Lower leg skin (tissue), 4 donors: ENCODE measurements at regions not wholly inside any gene's neighbourhood (a gene's known extent, or its start where the extent isn't known, plus 50 kb on each side); places are given as distances from the start of the nearest gene placed in this dataset.

Experiments used
- DNase-seq, 2 donors: peaks; one replicate each; pipeline ENCODE4 v3.0.0-alpha.2; 2019; ENCODE audit warnings: low spot score in 2 of 2
- H3K4me3 ChIP-seq: fragments of 200-600 bp; sonication (generic); 2 replicates; pipeline ENCODE4 v1.5.1; 2017; ENCODE audit warnings: mild to moderate bottlenecking, low read depth; ENCODE audit not compliant: poor library complexity, severe bottlenecking
- POLR2A ChIP-seq, 2 donors: fragments of 450-650 bp; IDR thresholded peaks; one replicate each; pipeline ENCODE4 v1.6.1; 2016 to 2017; ENCODE audit warnings: antibody characterized with exemption in 2 of 2, mild to moderate bottlenecking in 1 of 2, moderate library complexity in 1 of 2
- WGBS, 2 donors: methylation state at CpG; one replicate each; pipeline ENCODE4 v1.1.5; 2018; 5-methylcytosine and 5-hydroxymethylcytosine counted together
- intact Hi-C: fragments of 100-400 bp; cut with DNase I; formaldehyde crosslinking; loops from one replicate; pipeline ENCODE4 v1.15.0; 2023; ENCODE audit warnings: low total_unique reads
- TF ChIP-seq, protein P1 (sequence below), 3 donors: fragments of 450-650 bp; IDR thresholded peaks; one replicate each; pipeline ENCODE4 v1.5.1; 2016; ENCODE audit warnings: antibody characterized with exemption in 3 of 3, mild to moderate bottlenecking in 3 of 3, moderate library complexity in 2 of 3

DNA sequence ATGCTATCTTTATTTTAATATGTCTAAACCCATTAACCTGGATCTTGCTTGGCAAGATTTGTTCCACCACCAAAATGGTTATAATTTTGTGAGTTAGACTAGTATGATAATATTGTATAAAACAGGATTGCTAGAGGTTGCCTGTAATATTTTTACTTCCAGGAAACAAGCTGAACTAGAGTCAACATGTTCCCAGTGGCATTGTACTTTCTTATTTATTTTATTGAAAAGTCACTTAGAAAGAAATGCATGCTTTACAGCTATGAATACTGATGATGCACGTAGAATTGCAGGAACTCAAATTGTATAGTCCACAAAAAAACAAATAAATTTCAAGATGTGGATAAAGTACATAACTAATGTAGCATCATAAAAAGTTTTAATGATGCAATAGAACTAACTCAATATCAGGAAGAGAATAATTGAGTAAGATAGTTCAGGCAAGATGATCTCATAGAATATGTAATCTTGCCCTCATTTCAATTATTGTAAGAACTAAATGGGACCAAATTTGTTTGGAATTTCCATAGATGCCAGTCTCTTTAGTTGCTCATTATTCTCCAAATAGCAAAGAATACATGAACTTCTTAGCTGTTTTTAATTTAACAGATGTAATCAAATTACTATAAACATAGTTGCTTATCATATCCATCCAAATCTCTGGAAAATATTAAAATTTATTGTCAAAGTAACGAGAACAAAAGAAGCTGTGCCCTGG, 451.8 kb downstream of the COL12A1 start:
- intact Hi-C loops, result no loop called here
- WGBS, 2 donors, result 43 to 55% methylated on average over 2 of the region's 2 CpGs
- no peak for DNase-seq
- TF ChIP-seq, protein P1, sequence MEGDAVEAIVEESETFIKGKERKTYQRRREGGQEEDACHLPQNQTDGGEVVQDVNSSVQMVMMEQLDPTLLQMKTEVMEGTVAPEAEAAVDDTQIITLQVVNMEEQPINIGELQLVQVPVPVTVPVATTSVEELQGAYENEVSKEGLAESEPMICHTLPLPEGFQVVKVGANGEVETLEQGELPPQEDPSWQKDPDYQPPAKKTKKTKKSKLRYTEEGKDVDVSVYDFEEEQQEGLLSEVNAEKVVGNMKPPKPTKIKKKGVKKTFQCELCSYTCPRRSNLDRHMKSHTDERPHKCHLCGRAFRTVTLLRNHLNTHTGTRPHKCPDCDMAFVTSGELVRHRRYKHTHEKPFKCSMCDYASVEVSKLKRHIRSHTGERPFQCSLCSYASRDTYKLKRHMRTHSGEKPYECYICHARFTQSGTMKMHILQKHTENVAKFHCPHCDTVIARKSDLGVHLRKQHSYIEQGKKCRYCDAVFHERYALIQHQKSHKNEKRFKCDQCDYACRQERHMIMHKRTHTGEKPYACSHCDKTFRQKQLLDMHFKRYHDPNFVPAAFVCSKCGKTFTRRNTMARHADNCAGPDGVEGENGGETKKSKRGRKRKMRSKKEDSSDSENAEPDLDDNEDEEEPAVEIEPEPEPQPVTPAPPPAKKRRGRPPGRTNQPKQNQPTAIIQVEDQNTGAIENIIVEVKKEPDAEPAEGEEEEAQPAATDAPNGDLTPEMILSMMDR (IDR thresholded peaks at IDR 0.05), result no peak
- TF ChIP-seq POLR2A (IDR thresholded peaks at IDR 0.05), result no peak
- H3K4me3 ChIP-seq, result no peak overlapping the region

DNA sequence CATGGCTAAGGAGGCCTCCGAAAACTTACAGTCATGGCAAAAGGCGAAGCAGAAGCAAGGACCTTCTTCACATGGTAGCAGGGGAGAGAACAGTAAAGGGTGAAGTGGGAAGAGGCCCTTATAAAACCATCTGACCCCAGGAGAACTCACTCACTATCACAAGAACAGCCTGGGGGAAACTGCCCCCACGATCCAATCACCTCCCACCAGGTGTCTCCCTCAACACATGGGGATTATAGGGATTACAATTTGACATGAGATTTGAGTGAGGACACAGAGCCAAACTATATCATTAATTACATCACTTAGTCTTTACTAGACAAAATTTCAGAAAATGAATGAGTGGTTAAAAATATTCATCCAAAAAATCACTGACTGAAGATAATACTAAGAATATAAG, 453.6 kb downstream of the COL12A1 start:
- 84 to 86% methylated on average over 3 of the region's 3 CpGs for WGBS, 2 donors
- intact Hi-C loops, result no loop called here
- TF ChIP-seq POLR2A (IDR thresholded peaks at IDR 0.05), result no peak
- TF ChIP-seq, protein P1 (IDR thresholded peaks at IDR 0.05), result no peak
- no peak overlapping the region for H3K4me3 ChIP-seq
- no peak for DNase-seq

DNA sequence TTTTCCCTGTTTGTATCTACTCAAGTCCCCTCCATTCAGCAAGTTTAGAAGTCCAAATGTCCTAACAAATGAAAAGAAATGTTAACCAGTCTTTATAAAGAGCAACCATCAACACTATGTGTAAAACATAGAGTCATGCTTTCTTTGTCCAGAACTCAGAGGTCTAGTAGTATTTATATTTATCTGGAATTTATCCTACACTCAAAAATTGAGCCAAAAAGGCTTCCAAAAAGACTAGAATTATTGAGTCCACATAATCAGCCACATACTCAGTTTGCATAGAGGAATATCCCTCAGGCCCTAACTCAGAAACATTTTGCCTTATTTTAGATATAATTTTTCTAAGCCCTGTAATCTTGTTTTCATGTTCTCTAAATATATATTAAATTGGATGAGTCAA, 455.0 kb downstream of the COL12A1 start:
- no peak overlapping the region for H3K4me3 ChIP-seq
- DNase-seq, result no peak
- TF ChIP-seq, protein P1 (IDR thresholded peaks at IDR 0.05), result no peak
- TF ChIP-seq POLR2A (IDR thresholded peaks at IDR 0.05), result no peak
- intact Hi-C loops, result no loop called here

DNA sequence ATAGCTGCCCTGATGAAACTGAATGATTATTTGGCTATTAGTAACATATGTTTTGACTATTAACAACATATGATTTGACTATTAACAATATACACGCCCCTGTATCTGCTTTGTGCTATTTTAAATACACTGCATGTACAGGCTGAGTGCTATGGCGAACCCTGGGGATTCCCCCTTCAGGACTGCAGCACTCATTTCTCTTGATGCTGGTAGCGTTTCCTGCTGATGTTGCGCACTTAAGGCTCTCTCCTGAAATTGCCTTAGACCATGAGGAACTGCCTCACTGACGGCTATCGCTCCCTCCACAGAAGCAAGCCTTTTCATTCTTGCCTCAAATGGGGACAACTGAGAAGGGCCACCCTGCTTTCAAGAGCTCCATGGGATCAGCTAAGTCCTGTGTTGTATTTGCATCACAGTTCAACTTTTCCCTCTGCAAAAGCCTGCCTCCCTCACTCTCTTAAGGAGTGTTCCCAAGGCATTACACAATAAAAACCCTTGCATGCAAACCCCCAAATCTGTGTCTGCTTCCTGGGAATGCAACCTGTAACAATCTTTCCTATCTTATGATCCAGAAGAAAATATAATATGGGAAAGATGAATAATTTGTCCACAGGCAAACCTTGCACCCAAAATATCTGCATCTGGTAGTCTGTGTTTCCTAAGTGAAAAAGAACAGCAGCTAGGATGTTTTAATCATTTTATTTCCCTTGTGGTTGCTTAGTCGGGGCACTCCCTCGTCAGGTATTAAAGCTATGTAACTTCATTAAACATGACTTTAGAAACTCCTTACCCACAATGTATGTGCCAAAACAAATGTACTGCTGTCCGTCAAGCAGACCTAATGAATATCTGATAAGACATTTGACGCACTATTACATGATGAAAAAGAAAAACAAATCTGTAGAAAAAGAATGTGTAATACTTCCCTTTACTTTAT, 456.4 kb downstream of the COL12A1 start:
- TF ChIP-seq, protein P1 (IDR thresholded peaks at IDR 0.05), result no peak
- no peak for TF ChIP-seq POLR2A (IDR thresholded peaks at IDR 0.05)
- no peak overlapping the region for H3K4me3 ChIP-seq
- no peak for DNase-seq
- 47 to 48% methylated on average over 10 of the region's 10 CpGs for WGBS, 2 donors
- intact Hi-C loops, result no loop called here

DNA sequence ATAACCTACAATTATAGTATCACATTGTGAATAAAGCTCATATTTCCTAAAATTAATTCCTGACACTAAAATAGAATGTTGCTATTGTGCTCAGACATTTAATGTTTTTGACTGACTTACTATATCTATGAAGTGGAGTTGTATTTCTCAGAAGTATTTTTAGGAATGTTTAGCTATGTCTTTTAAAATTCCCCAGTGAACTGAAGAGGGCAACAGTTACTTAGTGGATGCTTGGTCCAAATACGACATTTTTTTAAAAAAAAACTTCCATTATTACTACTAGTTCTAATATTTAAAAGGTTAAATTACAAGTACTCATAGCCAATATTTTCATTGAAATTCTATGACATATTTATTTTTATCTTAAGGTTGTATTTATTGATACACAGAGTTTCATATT, 460.2 kb downstream of the COL12A1 start:
- no peak for DNase-seq
- TF ChIP-seq, protein P1 (IDR thresholded peaks at IDR 0.05), result no peak
- TF ChIP-seq POLR2A (IDR thresholded peaks at IDR 0.05), result no peak
- intact Hi-C loops, result no loop called here
- H3K4me3 ChIP-seq, result no peak overlapping the region
- WGBS, 2 donors, result 67 to 70% methylated on average over 1 of the region's 1 CpG
